ENCODE measurements at regions not wholly inside any gene's neighbourhood (a gene's known extent, or its start where the extent isn't known, plus 50 kb on each side); places are given as distances from the start of the nearest gene placed in this dataset.
"Not testable (repeated sequence)": the region's sequence is repeated elsewhere in the genome, so short reads cannot be mapped to it uniquely, and the experiment has no call there.

DNA sequence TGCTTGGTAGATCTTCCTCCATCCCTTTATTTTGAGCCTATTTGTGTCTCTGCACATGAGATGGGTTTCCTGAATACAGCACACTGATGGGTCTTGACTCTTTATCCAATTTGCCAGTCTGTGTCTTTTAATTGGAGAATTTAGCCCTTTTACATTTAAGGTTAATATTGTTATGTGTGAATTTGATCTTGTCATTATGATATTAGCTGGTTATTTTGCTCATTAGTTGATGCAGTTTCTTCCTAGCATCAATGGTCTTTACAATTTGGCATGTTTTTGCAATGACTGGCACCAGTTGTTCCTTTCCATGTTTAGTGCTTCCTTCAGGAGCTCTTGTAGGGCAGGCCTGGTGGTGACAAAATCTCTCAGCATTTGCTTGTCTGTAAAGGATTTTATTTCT, 72.4 kb downstream of the HNRNPD start:
- H3K27me3 ChIP-seq (ENCODE audit: control insufficient read depth, insufficient read depth, low read length); H3K4me1 ChIP-seq (ENCODE audit: control insufficient read depth, insufficient read depth, low read length); H3K27ac ChIP-seq (ENCODE audit: low read length); H3K9me3 ChIP-seq (replicated peaks; ENCODE audit: control insufficient read depth, low read depth, low read length); H3K36me3 ChIP-seq (ENCODE audit: control insufficient read depth, insufficient read depth, low read length); DNase-seq; H3K4me3 ChIP-seq (ENCODE audit: low read length): not testable (repeated sequence)

DNA sequence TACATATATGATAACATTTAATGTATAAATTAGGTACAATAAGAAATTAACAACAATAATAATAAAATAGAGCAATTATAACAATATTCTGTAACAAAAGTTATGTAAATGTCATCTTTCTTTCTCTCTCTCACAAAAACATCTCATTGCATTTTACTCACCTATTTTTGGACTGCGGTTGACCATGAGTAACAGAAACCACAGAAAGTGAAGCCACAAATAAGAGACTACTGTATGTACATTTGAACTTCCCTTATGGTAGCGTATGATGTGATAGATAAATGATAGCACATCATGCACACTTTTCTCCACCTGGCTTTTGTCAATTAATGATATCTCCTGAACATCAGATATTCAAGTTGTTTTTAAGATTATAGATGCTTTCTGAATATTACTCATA, 80.5 kb downstream of the HNRNPD start:
- Histone ChIP-seq H3K9me3 (replicated peaks; ENCODE audit: control insufficient read depth, low read depth, low read length) (no peaks in the 10 kb centered on the region), H3K4me1 (ENCODE audit: control insufficient read depth, insufficient read depth, low read length) (no peaks in the 10 kb centered on the region), H3K36me3 (ENCODE audit: control insufficient read depth, insufficient read depth, low read length) (no peaks in the 10 kb centered on the region), H3K27ac (ENCODE audit: low read length) (no peak overlapping the region), H3K4me3 (ENCODE audit: low read length) (no peak overlapping the region), H3K27me3 (ENCODE audit: control insufficient read depth, insufficient read depth, low read length) (no peaks in the 10 kb centered on the region)
- peak; percentile 20 for DNase-seq
- no CpG with 5 or more reads among the region's 2 CpGs for WGBS (ENCODE audit: insufficient coverage)

DNA sequence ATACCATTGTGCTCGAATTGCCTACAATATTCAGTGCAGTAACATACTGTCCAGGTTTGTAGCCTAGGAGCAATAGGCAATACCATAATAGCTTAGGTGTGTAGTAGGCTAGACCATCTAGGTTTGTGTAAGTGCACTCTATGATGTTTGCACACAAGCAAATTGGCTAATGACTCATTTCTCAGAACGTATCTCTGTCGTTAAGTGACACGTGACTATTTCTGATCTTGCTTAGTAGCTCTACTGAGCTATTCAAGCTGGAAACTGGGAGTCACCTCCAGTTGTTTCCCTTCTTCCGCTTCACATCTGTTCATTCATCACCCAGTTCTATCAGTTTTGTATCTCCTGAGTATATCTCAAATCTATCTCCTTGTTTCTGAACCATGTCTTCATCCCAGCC, 86.1 kb downstream of the HNRNPD start:
- peaks cover 2% of the 10 kb centered on the region for H3K27me3 ChIP-seq (ENCODE audit: control insufficient read depth, insufficient read depth, low read length)
- no peaks in the 10 kb centered on the region for H3K36me3 ChIP-seq (ENCODE audit: control insufficient read depth, insufficient read depth, low read length)
- H3K4me1 ChIP-seq (ENCODE audit: control insufficient read depth, insufficient read depth, low read length): peaks cover 3% of the 10 kb centered on the region
- no peak overlapping the region for H3K4me3 ChIP-seq (ENCODE audit: low read length)
- H3K27ac ChIP-seq (ENCODE audit: low read length): no peak overlapping the region
- no peak for DNase-seq
- H3K9me3 ChIP-seq (replicated peaks; ENCODE audit: control insufficient read depth, low read depth, low read length): no peaks in the 10 kb centered on the region
- 81% methylated on average over 4 of the region's 5 CpGs for WGBS (ENCODE audit: insufficient coverage)

DNA sequence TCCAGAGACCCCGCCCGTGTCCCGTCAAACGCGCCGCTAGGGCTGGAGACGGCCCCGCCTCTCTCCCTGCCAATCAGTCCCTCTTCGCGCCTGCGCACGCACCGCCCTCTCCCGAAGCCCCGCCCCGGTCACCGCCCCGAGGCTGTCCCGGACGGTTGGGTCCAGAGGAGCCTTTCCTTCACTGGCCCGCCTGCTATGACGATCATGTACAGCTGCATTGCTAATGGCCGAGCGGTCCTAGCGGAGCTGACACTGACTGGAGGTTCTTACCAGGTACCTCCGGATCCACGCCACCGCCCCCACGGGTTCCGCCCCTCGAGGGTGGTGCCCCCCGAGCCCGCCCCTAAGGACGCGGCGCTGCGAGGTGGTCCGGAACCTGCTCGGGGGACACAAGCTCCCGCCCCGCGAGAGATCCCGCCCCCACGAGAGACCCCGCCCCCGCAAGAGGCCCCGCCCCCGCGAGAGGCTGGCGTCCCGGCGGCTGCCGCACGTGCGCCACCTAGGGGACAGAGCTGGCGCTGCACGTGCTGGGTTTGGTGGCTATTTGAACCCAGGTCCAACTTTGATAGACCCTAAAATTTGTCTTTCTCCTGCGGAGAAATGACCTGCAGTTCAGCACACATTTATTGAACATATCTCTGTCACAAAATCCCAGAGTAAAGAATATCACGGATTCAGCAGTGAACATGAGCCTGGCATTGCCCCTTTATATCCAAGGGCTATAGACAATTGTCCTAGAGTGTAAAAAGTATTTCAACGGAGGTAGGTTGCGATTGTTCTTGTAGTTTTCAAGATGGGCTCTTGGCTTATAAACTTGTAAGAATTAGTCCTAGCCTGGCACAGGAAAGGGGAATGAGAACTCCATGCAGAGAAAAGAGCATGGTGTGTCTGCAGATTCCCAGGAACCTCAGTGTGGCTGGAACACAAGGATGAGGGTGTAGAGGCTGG, 88.7 kb downstream of the HNRNPD start:
- H3K4me3 ChIP-seq (ENCODE audit: low read length): peak overlapping the region; percentile 38
- peaks cover 2% of the 10 kb centered on the region for H3K27me3 ChIP-seq (ENCODE audit: control insufficient read depth, insufficient read depth, low read length)
- peaks cover 3% of the 10 kb centered on the region for H3K4me1 ChIP-seq (ENCODE audit: control insufficient read depth, insufficient read depth, low read length)
- H3K9me3 ChIP-seq (replicated peaks; ENCODE audit: control insufficient read depth, low read depth, low read length): no peaks in the 10 kb centered on the region
- no peaks in the 10 kb centered on the region for H3K36me3 ChIP-seq (ENCODE audit: control insufficient read depth, insufficient read depth, low read length)
- peak overlapping the region; percentile 53 for H3K27ac ChIP-seq (ENCODE audit: low read length)
- peak; percentile 99 for DNase-seq
- WGBS (ENCODE audit: insufficient coverage): 3% methylated on average over 47 of the region's 61 CpGs

DNA sequence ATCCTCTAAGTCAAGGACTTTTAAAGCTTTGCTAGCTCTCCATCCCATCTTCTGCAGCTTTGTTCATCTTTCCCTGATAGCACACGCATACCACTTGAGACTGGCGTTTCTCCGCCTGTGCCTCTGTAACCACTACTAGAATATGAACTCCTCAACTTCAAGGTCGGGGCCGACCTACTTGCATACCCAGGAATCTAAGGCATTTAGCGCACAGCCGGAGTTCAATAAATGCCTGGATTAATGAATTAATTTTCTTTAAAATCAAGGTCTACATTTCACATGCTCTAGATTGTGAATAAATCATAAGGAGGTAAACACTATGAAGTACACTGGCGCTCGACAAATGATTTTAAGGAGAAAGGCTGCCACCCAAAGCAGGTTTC, 89.3 kb downstream of the HNRNPD start:
- no peak for DNase-seq
- WGBS (ENCODE audit: insufficient coverage): 6% methylated on average over 3 of the region's 9 CpGs
- Histone ChIP-seq H3K27ac (ENCODE audit: low read length) (peak overlapping the region; percentile 23), H3K4me3 (ENCODE audit: low read length) (peak overlapping the region; percentile 38), H3K36me3 (ENCODE audit: control insufficient read depth, insufficient read depth, low read length) (no peaks in the 10 kb centered on the region), H3K4me1 (ENCODE audit: control insufficient read depth, insufficient read depth, low read length) (peaks cover 3% of the 10 kb centered on the region), H3K9me3 (replicated peaks; ENCODE audit: control insufficient read depth, low read depth, low read length) (no peaks in the 10 kb centered on the region), H3K27me3 (ENCODE audit: control insufficient read depth, insufficient read depth, low read length) (peaks cover 2% of the 10 kb centered on the region)

DNA sequence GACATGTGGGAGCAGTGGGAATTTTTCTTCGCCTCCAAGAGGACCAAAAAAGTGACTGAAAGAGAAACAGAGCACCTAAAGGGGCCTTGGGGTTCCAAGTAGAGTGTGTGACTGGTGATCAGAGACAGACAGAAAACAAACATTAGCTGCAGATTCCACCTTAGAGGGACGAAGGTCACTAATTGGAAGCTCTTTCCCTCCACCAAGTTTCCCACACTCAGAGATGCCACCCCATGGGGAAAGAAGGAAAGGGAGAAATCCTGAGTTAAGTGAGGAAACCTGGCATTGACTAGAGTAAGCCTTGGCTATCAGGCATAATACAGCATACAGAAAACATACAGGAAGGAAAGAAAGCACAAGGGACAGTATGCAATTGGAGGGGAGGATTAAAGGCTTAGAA, 90.9 kb downstream of the HNRNPD start:
- DNase-seq: no peak
- Histone ChIP-seq H3K9me3 (replicated peaks; ENCODE audit: control insufficient read depth, low read depth, low read length) (no peaks in the 10 kb centered on the region), H3K27ac (ENCODE audit: low read length) (no peak overlapping the region), H3K4me3 (ENCODE audit: low read length) (no peak overlapping the region), H3K36me3 (ENCODE audit: control insufficient read depth, insufficient read depth, low read length) (no peaks in the 10 kb centered on the region), H3K27me3 (ENCODE audit: control insufficient read depth, insufficient read depth, low read length) (peaks cover 2% of the 10 kb centered on the region), H3K4me1 (ENCODE audit: control insufficient read depth, insufficient read depth, low read length) (peaks cover 3% of the 10 kb centered on the region)
- 70% methylated on average over 1 of the region's 2 CpGs for WGBS (ENCODE audit: insufficient coverage)

DNA sequence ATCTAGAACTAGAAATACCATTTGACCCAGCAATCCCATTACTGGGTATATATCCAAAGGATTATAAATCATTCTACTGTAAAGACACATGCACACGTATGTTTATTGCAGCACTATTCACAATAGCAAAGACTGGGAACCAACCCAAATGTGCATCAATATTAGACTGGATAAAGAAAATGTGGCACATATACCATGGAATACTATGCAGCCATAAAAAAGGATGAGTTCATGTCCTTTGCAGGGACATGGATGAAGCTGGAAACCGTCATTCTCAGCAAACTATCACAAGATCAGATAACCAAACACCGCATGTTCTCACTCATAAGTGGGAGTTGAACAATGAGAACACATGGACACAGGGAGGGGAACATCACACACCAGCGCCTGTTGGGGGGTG, 94.2 kb downstream of the HNRNPD start:
- H3K27ac ChIP-seq (ENCODE audit: low read length); H3K27me3 ChIP-seq (ENCODE audit: control insufficient read depth, insufficient read depth, low read length); H3K9me3 ChIP-seq (replicated peaks; ENCODE audit: control insufficient read depth, low read depth, low read length); H3K36me3 ChIP-seq (ENCODE audit: control insufficient read depth, insufficient read depth, low read length); H3K4me1 ChIP-seq (ENCODE audit: control insufficient read depth, insufficient read depth, low read length); DNase-seq; H3K4me3 ChIP-seq (ENCODE audit: low read length): not testable (repeated sequence)
- no CpG with 5 or more reads among the region's 4 CpGs for WGBS (ENCODE audit: insufficient coverage)

DNA sequence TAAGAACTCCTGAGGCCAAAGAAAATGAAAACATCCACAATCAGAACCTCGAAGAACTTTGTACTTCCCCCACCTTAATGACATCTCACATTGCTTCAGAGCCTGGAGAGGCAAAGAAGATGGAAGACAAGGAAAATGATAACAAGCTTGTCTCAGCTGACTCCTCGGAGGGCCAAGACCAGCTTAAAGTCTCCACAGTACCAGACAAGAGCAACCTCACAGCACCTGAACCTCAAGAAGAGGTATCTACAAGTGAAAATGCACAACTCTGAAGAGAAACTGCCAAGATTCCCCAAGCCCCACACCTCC, 97.5 kb downstream of the HNRNPD start:
- Histone ChIP-seq H3K9me3 (replicated peaks; ENCODE audit: control insufficient read depth, low read depth, low read length) (no peaks in the 10 kb centered on the region), H3K36me3 (ENCODE audit: control insufficient read depth, insufficient read depth, low read length) (no peaks in the 10 kb centered on the region), H3K27me3 (ENCODE audit: control insufficient read depth, insufficient read depth, low read length) (no peaks in the 10 kb centered on the region), H3K4me1 (ENCODE audit: control insufficient read depth, insufficient read depth, low read length) (no peaks in the 10 kb centered on the region), H3K4me3 (ENCODE audit: low read length) (no peak overlapping the region), H3K27ac (ENCODE audit: low read length) (no peak overlapping the region)
- WGBS (ENCODE audit: insufficient coverage): 100% methylated on average over 1 of the region's 2 CpGs
- no peak for DNase-seq

DNA sequence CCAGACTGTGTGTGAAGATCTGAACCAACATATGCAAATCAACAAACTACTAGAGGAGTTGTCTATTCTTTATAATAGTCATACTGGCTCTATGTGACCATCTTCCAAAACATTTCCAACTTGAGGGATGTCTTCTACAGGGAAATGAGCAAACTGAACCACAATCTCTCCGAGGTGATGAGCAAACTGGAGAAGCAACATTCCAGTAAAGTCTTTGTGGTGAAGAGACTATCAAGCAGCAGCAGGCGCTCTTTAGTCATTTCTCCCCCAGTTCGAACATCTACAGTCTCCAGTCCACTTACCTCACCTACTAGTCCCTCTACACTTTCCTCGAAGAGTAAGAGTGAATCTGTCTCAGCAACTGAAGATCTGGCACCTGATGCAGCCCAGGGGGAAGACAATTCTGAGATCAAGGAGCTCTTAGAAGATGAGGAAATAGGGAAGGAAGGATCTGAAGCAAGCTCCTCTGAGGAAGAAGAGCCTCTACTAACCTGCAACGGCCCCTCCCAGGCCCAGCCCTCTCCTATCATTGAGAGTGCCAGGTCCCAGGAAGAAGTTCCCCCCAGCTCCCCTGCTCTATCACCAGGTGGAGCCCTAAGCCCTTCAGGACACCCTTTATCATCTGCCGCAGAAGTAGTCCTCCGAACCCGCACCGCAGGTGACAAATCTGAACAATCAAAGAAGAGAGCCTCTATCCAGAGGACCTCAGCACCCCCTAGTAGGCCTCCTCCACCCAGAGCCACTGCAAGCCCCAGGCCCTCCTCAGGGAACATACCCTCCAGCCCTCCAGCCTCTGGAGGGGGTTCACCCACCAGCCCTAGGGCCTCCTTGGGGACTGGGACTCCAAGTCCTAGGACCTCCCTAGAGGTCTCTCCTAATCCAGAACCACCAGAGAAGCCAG, 98.1 kb downstream of the HNRNPD start:
- no peaks in the 10 kb centered on the region for H3K9me3 ChIP-seq (replicated peaks; ENCODE audit: control insufficient read depth, low read depth, low read length)
- no peak overlapping the region for H3K27ac ChIP-seq (ENCODE audit: low read length)
- H3K36me3 ChIP-seq (ENCODE audit: control insufficient read depth, insufficient read depth, low read length): no peaks in the 10 kb centered on the region
- H3K27me3 ChIP-seq (ENCODE audit: control insufficient read depth, insufficient read depth, low read length): no peaks in the 10 kb centered on the region
- DNase-seq: no peak
- H3K4me1 ChIP-seq (ENCODE audit: control insufficient read depth, insufficient read depth, low read length): no peaks in the 10 kb centered on the region
- no peak overlapping the region for H3K4me3 ChIP-seq (ENCODE audit: low read length)
- WGBS (ENCODE audit: insufficient coverage): 81% methylated on average over 7 of the region's 9 CpGs

DNA sequence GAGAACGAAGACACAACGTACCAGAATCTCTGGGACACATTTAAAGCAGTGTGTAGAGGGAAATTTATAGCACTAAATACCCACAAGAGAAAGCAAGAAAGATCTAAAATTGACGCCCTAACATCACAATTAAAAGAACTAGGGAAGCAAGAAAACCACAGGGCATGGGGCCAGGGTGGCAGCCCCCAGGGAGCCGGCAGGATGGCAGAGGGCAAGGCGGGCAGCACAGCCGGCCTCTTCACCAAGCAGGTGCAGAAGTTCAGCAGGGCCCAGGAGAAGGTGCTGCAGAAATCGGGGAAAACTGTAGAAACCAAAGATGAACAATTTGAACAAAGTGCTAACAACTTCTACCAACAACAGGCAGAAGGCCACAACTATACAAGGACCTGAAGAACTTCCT, 99.1 kb downstream of the HNRNPD start:
- not testable (repeated sequence) for DNase-seq; H3K9me3 ChIP-seq (replicated peaks; ENCODE audit: control insufficient read depth, low read depth, low read length); H3K4me3 ChIP-seq (ENCODE audit: low read length); H3K4me1 ChIP-seq (ENCODE audit: control insufficient read depth, insufficient read depth, low read length); H3K36me3 ChIP-seq (ENCODE audit: control insufficient read depth, insufficient read depth, low read length); H3K27ac ChIP-seq (ENCODE audit: low read length); H3K27me3 ChIP-seq (ENCODE audit: control insufficient read depth, insufficient read depth, low read length)
- 74% methylated on average over 3 of the region's 7 CpGs for WGBS (ENCODE audit: insufficient coverage)
